Caco-2 (cell line): ENCODE measurements at regions not wholly inside any gene's neighbourhood (a gene's known extent, or its start where the extent isn't known, plus 50 kb on each side); places are given as distances from the start of the nearest gene placed in this dataset.

Experiments
- BruUV-seq: library from RNA; stranded (reverse); fragments of 400-500 nt; replicated peaks from 2 replicates; lab custom pipeline; 2021; lab: Mats Ljungman, UMichigan
- CTCF ChIA-PET: fragments of 300-600 bp; sonication (Branson Sonifier 250); formaldehyde crosslinking; loops from one replicate; lab custom pipeline; 2022; ENCODE audit warnings: antibody characterized with exemption; lab: Charles Lee
- POLR2A ChIA-PET: fragments of 300-600 bp; sonication (Branson Sonifier 250); formaldehyde crosslinking; loops from one replicate; lab custom pipeline; 2022; ENCODE audit warnings: antibody characterized with exemption; lab: Charles Lee
- DNase-seq, 2 experiments: peaks; one replicate each; pipeline versions ENCODE4 v3.0.0 to v3.0.0-alpha.2; 2020 to 2022
- H3K27me3 ChIP-seq: replicated peaks from 2 replicates; pipeline ENCODE4 v1.6.0; 2011; ENCODE audit warnings: low read length; ENCODE audit not compliant: control insufficient read depth, insufficient read depth
- H3K36me3 ChIP-seq: 2 replicates; pipeline ENCODE4 v1.5.1; 2011; ENCODE audit warnings: low read length; ENCODE audit not compliant: control insufficient read depth, insufficient read depth
- H3K4me1 ChIP-seq: fragments of 250-450 bp; sonication (Bioruptor Pico); 2 replicates; pipeline ENCODE4 v1.5.1; 2020; ENCODE audit warnings: mild to moderate bottlenecking
- H3K4me3 ChIP-seq: 2 replicates; pipeline ENCODE4 v1.5.1; 2011; ENCODE audit warnings: low read depth, mild to moderate bottlenecking, control low read depth, low read length
- H3K9me3 ChIP-seq: fragments of 250-450 bp; sonication (Bioruptor Pico); 2 replicates; pipeline ENCODE4 v1.5.1; 2020; ENCODE audit warnings: mild to moderate bottlenecking, moderate library complexity
- H3K27ac Mint-ChIP-seq: one replicate; pipeline ENCODE4 v1.8.0; 2022; ENCODE audit warnings: mixed read lengths; ENCODE audit not compliant: unreplicated experiment
- H3K27me3 Mint-ChIP-seq: one replicate; pipeline ENCODE4 v1.8.0; 2022; ENCODE audit warnings: mixed read lengths; ENCODE audit not compliant: insufficient read depth, unreplicated experiment
- H3K36me3 Mint-ChIP-seq: one replicate; pipeline ENCODE4 v1.8.0; 2022; ENCODE audit warnings: mild to moderate bottlenecking, mixed read lengths; ENCODE audit not compliant: insufficient read depth, unreplicated experiment
- H3K4me1 Mint-ChIP-seq: one replicate; pipeline ENCODE4 v1.8.0; 2022; ENCODE audit warnings: low read depth, mixed read lengths; ENCODE audit not compliant: unreplicated experiment
- H3K4me3 Mint-ChIP-seq: one replicate; pipeline ENCODE4 v1.8.0; 2022; ENCODE audit warnings: mild to moderate bottlenecking, moderate library complexity, mixed read lengths; ENCODE audit not compliant: unreplicated experiment
- H3K9me3 Mint-ChIP-seq: one replicate; pipeline ENCODE4 v1.8.0; 2022; ENCODE audit warnings: mixed read lengths; ENCODE audit not compliant: unreplicated experiment
- CTCF ChIP-seq, 2 experiments: fragments of 200-600 bp in 1 of 2; IDR thresholded peaks; 1 replicate in 1 of 2; 2 replicates in 1 of 2; pipeline versions ENCODE4 v1.5.1 to v1.8.0; 2011 to 2022; ENCODE audit warnings: antibody characterized with exemption in 1 of 2, control low read depth in 1 of 2, inconsistent platforms in 1 of 2, low read depth in 1 of 2, low read length in 1 of 2, mild to moderate bottlenecking in 1 of 2, moderate library complexity in 1 of 2; ENCODE audit not compliant: insufficient read depth in 1 of 2, severe bottlenecking in 1 of 2, unreplicated experiment in 1 of 2
- intact Hi-C: fragments of 100-400 bp; cut with micrococcal nuclease; formaldehyde crosslinking; loops from one replicate; pipeline ENCODE4 v1.10.0; 2022; ENCODE audit not compliant: unreplicated experiment

GRCh38 chr18:55079481-55080355 lies 120.5 kb upstream of the CCDC68 start:
- peaks cover 4% of the 10 kb centered on the region; the same call in 1 of the 2 replicates for H3K4me1 ChIP-seq
- H3K27me3 Mint-ChIP-seq, result no peaks in the 10 kb centered on the region
- H3K4me3 Mint-ChIP-seq, result no peak overlapping the region
- H3K36me3 ChIP-seq, result no peaks in the 10 kb centered on the region
- ChIA-PET POLR2A (no interaction called here), CTCF (no interaction called here)
- no peak for TF ChIP-seq CTCF (IDR thresholded peaks at IDR 0.05; ENCODE audit: insufficient read depth in 1 of 2, low read depth in 1 of 2, low read length in 1 of 2, severe bottlenecking in 1 of 2, unreplicated experiment in 1 of 2)
- DNase-seq, result no peak
- H3K9me3 ChIP-seq, result no peaks in the 10 kb centered on the region
- no peaks in the 10 kb centered on the region for H3K9me3 Mint-ChIP-seq
- H3K36me3 Mint-ChIP-seq, result no peaks in the 10 kb centered on the region
- peaks cover 21% of the 10 kb centered on the region for H3K4me1 Mint-ChIP-seq
- H3K4me3 ChIP-seq, result no peak overlapping the region
- peak overlapping the region; percentile 39 for H3K27ac Mint-ChIP-seq
- intact Hi-C loops, result no loop called here
- no peaks in the 10 kb centered on the region for H3K27me3 ChIP-seq
- BruUV-seq, result no TSS peak

GRCh38 chr18:55079067-55079466 lies 119.8 kb upstream of the CCDC68 start:
- no peaks in the 10 kb centered on the region for H3K36me3 Mint-ChIP-seq
- BruUV-seq, result no TSS peak
- peak overlapping the region; percentile 39 for H3K27ac Mint-ChIP-seq
- Histone ChIP-seq H3K9me3 (no peaks in the 10 kb centered on the region), H3K4me3 (no peak overlapping the region), H3K27me3 (no peaks in the 10 kb centered on the region), H3K36me3 (no peaks in the 10 kb centered on the region), H3K4me1 (peaks cover 4% of the 10 kb centered on the region; the same call in 1 of the 2 replicates)
- H3K27me3 Mint-ChIP-seq, result no peaks in the 10 kb centered on the region
- TF ChIP-seq CTCF (IDR thresholded peaks at IDR 0.05; ENCODE audit: insufficient read depth in 1 of 2, low read depth in 1 of 2, low read length in 1 of 2, severe bottlenecking in 1 of 2, unreplicated experiment in 1 of 2), result no peak
- ChIA-PET CTCF (no interaction called here), POLR2A (no interaction called here)
- no peaks in the 10 kb centered on the region for H3K9me3 Mint-ChIP-seq
- H3K4me3 Mint-ChIP-seq, result no peak overlapping the region
- intact Hi-C loops, result no loop called here
- peaks cover 21% of the 10 kb centered on the region for H3K4me1 Mint-ChIP-seq
- no peak for DNase-seq

- POLR2A ChIA-PET, result no interaction called here
- no TSS peak for BruUV-seq
- Mint-ChIP-seq H3K4me1 (peaks cover 21% of the 10 kb centered on the region), H3K27me3 (no peaks in the 10 kb centered on the region), H3K9me3 (no peaks in the 10 kb centered on the region), H3K36me3 (no peaks in the 10 kb centered on the region), H3K4me3 (no peak overlapping the region), H3K27ac (peak overlapping the region; percentile 39)
- no peak for TF ChIP-seq CTCF (IDR thresholded peaks at IDR 0.05; ENCODE audit: insufficient read depth in 1 of 2, low read depth in 1 of 2, low read length in 1 of 2, severe bottlenecking in 1 of 2, unreplicated experiment in 1 of 2)
- Histone ChIP-seq H3K9me3 (no peaks in the 10 kb centered on the region), H3K4me1 (peaks cover 4% of the 10 kb centered on the region; the same call in 1 of the 2 replicates), H3K4me3 (no peak overlapping the region), H3K27me3 (no peaks in the 10 kb centered on the region), H3K36me3 (no peaks in the 10 kb centered on the region)
- CTCF ChIA-PET, result no interaction called here
- intact Hi-C loops, result no loop called here
- DNase-seq, result peak; percentile 32 to 38
Measured at GRCh38 chr18:55078303-55078932, 119.2 kb upstream of the CCDC68 start.
